ENCODE measurements at regions not wholly inside any gene's neighbourhood (a gene's known extent, or its start where the extent isn't known, plus 50 kb on each side); places are given as distances from the start of the nearest gene placed in this dataset.

GRCh38 chr22:48568736-48569330, 1258.8 kb downstream of the BRD1 start:
- Histone ChIP-seq H3K9me3 (ENCODE audit: control insufficient read depth, insufficient read depth, low read depth, low read length) (no peaks in the 10 kb centered on the region), H3K4me1 (ENCODE audit: control insufficient read depth, insufficient read depth, low read length) (no peaks in the 10 kb centered on the region), H3K4me3 (ENCODE audit: low read depth, low read length) (no peak overlapping the region), H3K36me3 (ENCODE audit: control insufficient read depth in 2 of 2, insufficient read depth in 1 of 2, low read length in 2 of 2) (no peaks in the 10 kb centered on the region), H3K27ac (ENCODE audit: extremely low read depth, low read depth, low read length) (no peak overlapping the region)
- CTCF ChIA-PET = interaction anchor here (0.6 kb wide), 1 partner anchor 375 kb away, joined by 4 read pairs; no protein-coding TSS in a partner anchor
- TF ChIP-seq ZBTB17 (tag by site-specific recombination; IDR thresholded peaks at IDR 0.05) (no peak), ZNF670 (tag by site-specific recombination; IDR thresholded peaks at IDR 0.05; ENCODE audit: low read depth) (no peak), ZNF223 (tag by site-specific recombination; IDR thresholded peaks at IDR 0.05) (no peak), OVOL3 (tag by site-specific recombination; IDR thresholded peaks at IDR 0.05) (no peak), ZSCAN23 (tag by site-specific recombination; IDR thresholded peaks at IDR 0.05) (no peak), ZNF626 (tag by site-specific recombination; IDR thresholded peaks at IDR 0.05) (no peak), ZFP37 (tag by site-specific recombination; IDR thresholded peaks at IDR 0.05) (no peak), ZFP41 (tag by site-specific recombination; IDR thresholded peaks at IDR 0.05; ENCODE audit: borderline replicate concordance) (no peak), ZBTB7A (tag by site-specific recombination; IDR thresholded peaks at IDR 0.05; ENCODE audit: low read depth) (no peak), ZBTB20 (tag by site-specific recombination; IDR thresholded peaks at IDR 0.05) (no peak), ZNF639 (tag by site-specific recombination; IDR thresholded peaks at IDR 0.05) (no peak), ZNF366 (tag by site-specific recombination; conservative IDR thresholded peaks at IDR 0.05) (no peak), KLF8 (tag by site-specific recombination; IDR thresholded peaks at IDR 0.05) (no peak), ZNF155 (tag by site-specific recombination; IDR thresholded peaks at IDR 0.05) (no peak), ZNF266 (tag by site-specific recombination; IDR thresholded peaks at IDR 0.05; ENCODE audit: low read depth) (no peak), ZNF112 (tag by site-specific recombination; IDR thresholded peaks at IDR 0.05) (no peak)
- TF ChIP-seq, protein P1, sequence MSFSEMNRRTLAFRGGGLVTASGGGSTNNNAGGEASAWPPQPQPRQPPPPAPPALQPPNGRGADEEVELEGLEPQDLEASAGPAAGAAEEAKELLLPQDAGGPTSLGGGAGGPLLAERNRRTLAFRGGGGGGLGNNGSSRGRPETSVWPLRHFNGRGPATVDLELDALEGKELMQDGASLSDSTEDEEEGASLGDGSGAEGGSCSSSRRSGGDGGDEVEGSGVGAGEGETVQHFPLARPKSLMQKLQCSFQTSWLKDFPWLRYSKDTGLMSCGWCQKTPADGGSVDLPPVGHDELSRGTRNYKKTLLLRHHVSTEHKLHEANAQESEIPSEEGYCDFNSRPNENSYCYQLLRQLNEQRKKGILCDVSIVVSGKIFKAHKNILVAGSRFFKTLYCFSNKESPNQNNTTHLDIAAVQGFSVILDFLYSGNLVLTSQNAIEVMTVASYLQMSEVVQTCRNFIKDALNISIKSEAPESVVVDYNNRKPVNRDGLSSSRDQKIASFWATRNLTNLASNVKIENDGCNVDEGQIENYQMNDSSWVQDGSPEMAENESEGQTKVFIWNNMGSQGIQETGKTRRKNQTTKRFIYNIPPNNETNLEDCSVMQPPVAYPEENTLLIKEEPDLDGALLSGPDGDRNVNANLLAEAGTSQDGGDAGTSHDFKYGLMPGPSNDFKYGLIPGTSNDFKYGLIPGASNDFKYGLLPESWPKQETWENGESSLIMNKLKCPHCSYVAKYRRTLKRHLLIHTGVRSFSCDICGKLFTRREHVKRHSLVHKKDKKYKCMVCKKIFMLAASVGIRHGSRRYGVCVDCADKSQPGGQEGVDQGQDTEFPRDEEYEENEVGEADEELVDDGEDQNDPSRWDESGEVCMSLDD (tag by site-specific recombination; IDR thresholded peaks at IDR 0.05) = no peak
- POLR2A ChIA-PET = no interaction called here

- H3K4me1 ChIP-seq (ENCODE audit: control insufficient read depth, insufficient read depth, low read length) = no peaks in the 10 kb centered on the region
- H3K9me3 ChIP-seq (ENCODE audit: control insufficient read depth, insufficient read depth, low read depth, low read length) = no peaks in the 10 kb centered on the region
- ChIA-PET POLR2A (no interaction called here), CTCF (no interaction called here)
- no peaks in the 10 kb centered on the region for H3K36me3 ChIP-seq (ENCODE audit: control insufficient read depth in 2 of 2, insufficient read depth in 1 of 2, low read length in 2 of 2)
- TF ChIP-seq, protein P2, sequence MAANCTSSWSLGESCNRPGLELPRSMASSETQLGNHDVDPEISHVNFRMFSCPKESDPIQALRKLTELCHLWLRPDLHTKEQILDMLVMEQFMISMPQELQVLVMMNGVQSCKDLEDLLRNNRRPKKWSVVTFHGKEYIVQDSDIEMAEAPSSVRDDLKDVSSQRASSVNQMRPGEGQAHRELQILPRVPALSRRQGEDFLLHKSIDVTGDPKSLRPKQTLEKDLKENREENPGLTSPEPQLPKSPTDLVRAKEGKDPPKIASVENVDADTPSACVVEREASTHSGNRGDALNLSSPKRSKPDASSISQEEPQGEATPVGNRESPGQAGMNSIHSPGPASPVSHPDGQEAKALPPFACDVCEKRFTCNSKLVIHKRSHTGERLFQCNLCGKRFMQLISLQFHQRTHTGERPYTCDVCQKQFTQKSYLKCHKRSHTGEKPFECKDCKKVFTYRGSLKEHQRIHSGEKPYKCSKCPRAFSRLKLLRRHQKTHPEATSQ (tag by site-specific recombination; IDR thresholded peaks at IDR 0.05) = no peak
- TF ChIP-seq ZFHX2 (tag by site-specific recombination; conservative IDR thresholded peaks at IDR 0.05) (peak; percentile 81), EGR2 (tag by site-specific recombination; IDR thresholded peaks at IDR 0.05; ENCODE audit: low read depth) (peak; percentile 80)
- no peak overlapping the region for H3K4me3 ChIP-seq (ENCODE audit: low read depth, low read length)
- H3K27ac ChIP-seq (ENCODE audit: extremely low read depth, low read depth, low read length) = no peak overlapping the region
These were observed 1260.3 kb downstream of the BRD1 start for GRCh38 chr22:48567213-48567975.
